Endothelial cell of umbilical vein (primary cell): ENCODE measurements at regions not wholly inside any gene's neighbourhood (a gene's known extent, or its start where the extent isn't known, plus 50 kb on each side); places are given as distances from the start of the nearest gene placed in this dataset.

ENCODE experiments used
- BruUV-seq: library from RNA; stranded (reverse); fragments of 400-500 nt; replicated peaks from 2 replicates; lab custom pipeline; 2021; lab: Mats Ljungman, UMichigan
- CTCF ChIA-PET: fragments of 300-600, 350-600 bp; sonication (Branson Sonifier 250); formaldehyde crosslinking; loops from one replicate; lab custom pipeline; 2021; ENCODE audit warnings: antibody characterized with exemption, inconsistent platforms; lab: Charles Lee
- POLR2A ChIA-PET: fragments of 300-600, 350-600 bp; sonication (Branson Sonifier 250); formaldehyde crosslinking; loops from one replicate; lab custom pipeline; 2021; ENCODE audit warnings: antibody characterized with exemption, inconsistent platforms; lab: Charles Lee
- DNase-seq: peaks from one replicate; pipeline ENCODE4 v3.0.0-alpha.2; 2011; ENCODE audit warnings: low read depth, low spot score
- FAIRE-seq: peaks from 2 replicates; lab custom pipeline; 2011; peaks lifted over from hg19 to GRCh38; lab: Jason Lieb, UNC
- H2AFZ ChIP-seq: 2 replicates; pipeline ENCODE4 v1.6.0; 2012; ENCODE audit warnings: low read depth, low read length, control low read depth, inconsistent platforms
- H3K27ac ChIP-seq: 2 replicates; pipeline ENCODE4 v1.5.1; 2011; ENCODE audit warnings: low read depth, mild to moderate bottlenecking, control low read depth, low read length, moderate library complexity; ENCODE audit not compliant: insufficient read depth
- H3K27me3 ChIP-seq, 2 experiments: 2 replicates each; pipeline versions ENCODE4 v1.6.0 to v1.6.1; 2011; ENCODE audit warnings: low read length in 2 of 2, mixed read lengths in 1 of 2; ENCODE audit not compliant: control insufficient read depth in 2 of 2, insufficient read depth in 2 of 2
- H3K36me3 ChIP-seq, 2 experiments: 2 replicates in 1 of 2; 3 replicates in 1 of 2; pipeline ENCODE4 v1.5.1; 2011; ENCODE audit warnings: low read length in 2 of 2, mild to moderate bottlenecking in 1 of 2, moderate library complexity in 1 of 2; ENCODE audit not compliant: control insufficient read depth in 2 of 2, insufficient read depth in 2 of 2; ENCODE audit errors: extremely low read depth in 1 of 2
- H3K4me1 ChIP-seq: 3 replicates; pipeline ENCODE4 v1.5.1; 2011; ENCODE audit warnings: mild to moderate bottlenecking, low read length; ENCODE audit not compliant: control insufficient read depth, insufficient read depth; ENCODE audit errors: extremely low read depth
- H3K4me2 ChIP-seq: 2 replicates; pipeline ENCODE4 v1.6.1; 2011; ENCODE audit warnings: low read length, control low read depth, mixed read lengths; ENCODE audit not compliant: insufficient read depth
- H3K4me3 ChIP-seq, 3 experiments: fragments of 200-600 bp in 1 of 3; sonication (generic), shearing (Covaris generic) in 1 of 3; replicated peaks in 1 of 3; 2 replicates each; pipeline ENCODE4 v1.5.1; 2011 to 2016; ENCODE audit warnings: control low read depth in 3 of 3, low read length in 3 of 3, mild to moderate bottlenecking in 2 of 3, inconsistent platforms in 1 of 3, low read depth in 1 of 3, moderate library complexity in 1 of 3; ENCODE audit not compliant: insufficient read depth in 1 of 3
- H3K79me2 ChIP-seq: 2 replicates; pipeline ENCODE4 v1.6.0; 2012; ENCODE audit warnings: low read length, inconsistent platforms; ENCODE audit not compliant: control insufficient read depth, insufficient read depth
- H3K9ac ChIP-seq: replicated peaks from 2 replicates; pipeline ENCODE3; 2011; ENCODE audit warnings: low read length, control low read depth; ENCODE audit not compliant: insufficient read depth; ENCODE audit errors: extremely low read depth
- H3K9me1 ChIP-seq: replicated peaks from 3 replicates; pipeline ENCODE4 v1.6.0; 2011; ENCODE audit warnings: mild to moderate bottlenecking, low read length; ENCODE audit not compliant: control insufficient read depth, insufficient read depth; ENCODE audit errors: extremely low read depth
- H3K9me3 ChIP-seq: replicated peaks from 2 replicates; pipeline ENCODE4 v1.5.1; 2012; ENCODE audit warnings: low read length, inconsistent platforms; ENCODE audit not compliant: control insufficient read depth, insufficient read depth
- H4K20me1 ChIP-seq: replicated peaks from 2 replicates; pipeline ENCODE3; 2011; ENCODE audit warnings: mild to moderate bottlenecking, low read length; ENCODE audit not compliant: control insufficient read depth, insufficient read depth; ENCODE audit errors: extremely low read depth
- CTCF ChIP-seq, 2 donors: IDR thresholded peaks; 1 replicate in 1 of 2; 2 replicates in 1 of 2; pipeline ENCODE4 v1.5.1; 2011; ENCODE audit warnings: low read length in 2 of 2, mild to moderate bottlenecking in 2 of 2, moderate library complexity in 2 of 2, control low read depth in 1 of 2, inconsistent platforms in 1 of 2, low read depth in 1 of 2; ENCODE audit not compliant: insufficient read depth in 1 of 2; ENCODE audit errors: extremely low read depth in 1 of 2
- EZH2 ChIP-seq: IDR thresholded peaks from 2 replicates; pipeline ENCODE4 v1.6.1; 2012; ENCODE audit warnings: borderline replicate concordance, low read depth, mild to moderate bottlenecking, moderate library complexity, low read length, inconsistent platforms; ENCODE audit not compliant: severe bottlenecking
- FOS ChIP-seq: IDR thresholded peaks from 2 replicates; pipeline ENCODE4 v1.6.1; 2011; ENCODE audit warnings: mild to moderate bottlenecking, low read length, moderate library complexity, borderline replicate concordance; ENCODE audit not compliant: insufficient read depth
- GATA2 ChIP-seq: IDR thresholded peaks from 2 replicates; pipeline ENCODE4 v1.7.0; 2011; ENCODE audit warnings: low read depth, mild to moderate bottlenecking, moderate library complexity, mixed read lengths, low read length; ENCODE audit not compliant: insufficient read length, insufficient read depth
- JUN ChIP-seq: IDR thresholded peaks from 2 replicates; pipeline ENCODE4 v1.6.1; 2011; ENCODE audit warnings: borderline replicate concordance, low read depth; ENCODE audit not compliant: insufficient read length, insufficient read depth
- MAX ChIP-seq: IDR thresholded peaks from 2 replicates; pipeline ENCODE4 v1.6.1; 2011; ENCODE audit not compliant: insufficient read depth, insufficient read length
- MYC ChIP-seq: IDR thresholded peaks from one replicate; pipeline ENCODE4 v1.6.1; 2011; ENCODE audit warnings: mild to moderate bottlenecking, low read depth, low read length
- POLR2A ChIP-seq: IDR thresholded peaks from 2 replicates; pipeline ENCODE4 v1.6.1; 2012; ENCODE audit warnings: low read depth, mild to moderate bottlenecking, control low read depth, low read length
- POLR2AphosphoS5 ChIP-seq: IDR thresholded peaks from 2 replicates; pipeline ENCODE4 v1.6.1; 2012; ENCODE audit warnings: low read depth, mild to moderate bottlenecking, control low read depth, low read length, moderate library complexity; ENCODE audit not compliant: insufficient read depth
- dilution Hi-C: fragments of 300-500 bp; cut with MboI; formaldehyde crosslinking; loops from one replicate; pipeline ENCODE4 v1.15.0; 2019; ENCODE audit warnings: low sequenced_read_pairs; ENCODE audit not compliant: extremely low pct_ligation_motif_present
- intact Hi-C: fragments of 100-400 bp; cut with micrococcal nuclease; formaldehyde crosslinking; loops from one replicate; pipeline ENCODE4 v1.10.0; 2022

GRCh38 chr5:135694012-135694411 lies 115.2 kb upstream of the CXCL14 start:
- POLR2A ChIA-PET, result no interaction called here
- dilution Hi-C loops, result no loop called here
- FAIRE-seq, result no peak

More at GRCh38 chr5:135694012-135694411, 115.2 kb upstream of the CXCL14 start:
- Histone ChIP-seq H3K9me1 (no peaks in the 10 kb centered on the region), H4K20me1 (no peaks in the 10 kb centered on the region), H3K27ac (no peak overlapping the region), H3K4me1 (no peaks in the 10 kb centered on the region), H3K9me3 (no peaks in the 10 kb centered on the region), H3K79me2 (no peaks in the 10 kb centered on the region), H3K36me3 (no peaks in the 10 kb centered on the region), H3K4me3 (no peak overlapping the region), H3K9ac (no peak overlapping the region), H3K4me2 (no peak overlapping the region), H3K27me3 (no peaks in the 10 kb centered on the region), H2AFZ (no peak overlapping the region)
- no peak for DNase-seq
- CTCF ChIA-PET, result no interaction called here
- no TSS peak for BruUV-seq
- TF ChIP-seq MYC (no peak), EZH2 (no peak), POLR2A (no peak), JUN (no peak), FOS (no peak), CTCF (IDR thresholded peaks at IDR 0.05; ENCODE audit: extremely low read depth in 1 of 2, insufficient read depth in 1 of 2, low read depth in 1 of 2, low read length in 2 of 2) (no peak), MAX (no peak), GATA2 (no peak), POLR2AphosphoS5 (no peak)
- intact Hi-C loops, result no loop called here
